ENCODE measurements at regions not wholly inside any gene's neighbourhood (a gene's known extent, or its start where the extent isn't known, plus 50 kb on each side); places are given as distances from the start of the nearest gene placed in this dataset.

GRCh38 chr9:1386420-1386819 is 336.3 kb downstream of the DMRT2 start:
- no peaks in the 10 kb centered on the region for H3K4me1 Mint-ChIP-seq
- no peaks in the 10 kb centered on the region for H3K27me3 Mint-ChIP-seq
- H3K27ac Mint-ChIP-seq: no peak overlapping the region
- no peak overlapping the region for H3K4me3 Mint-ChIP-seq
- H3K9me3 Mint-ChIP-seq: no peaks in the 10 kb centered on the region
- no peak for DNase-seq
- ChIA-PET POLR2A (no interaction called here), CTCF (interaction anchor here (0.8 kb wide), 2 partner anchors 14 to 888 kb away, joined by 3 read pairs; no protein-coding TSS in a partner anchor)
- no peaks in the 10 kb centered on the region for H3K36me3 Mint-ChIP-seq (ENCODE audit: low read depth)

GRCh38 chr9:1388216-1388615 is 338.1 kb downstream of the DMRT2 start:
- no peak for DNase-seq
- H3K36me3 Mint-ChIP-seq (ENCODE audit: low read depth): no peaks in the 10 kb centered on the region
- no peaks in the 10 kb centered on the region for H3K27me3 Mint-ChIP-seq
- no peaks in the 10 kb centered on the region for H3K4me1 Mint-ChIP-seq
- POLR2A ChIA-PET: no interaction called here
- CTCF ChIA-PET: no interaction called here
- no peak overlapping the region for H3K27ac Mint-ChIP-seq
- H3K9me3 Mint-ChIP-seq: no peaks in the 10 kb centered on the region
- no peak overlapping the region for H3K4me3 Mint-ChIP-seq

- H3K27ac Mint-ChIP-seq: no peak overlapping the region
- CTCF ChIA-PET: no interaction called here
- peak; percentile 14 for DNase-seq
- peaks cover 3% of the 10 kb centered on the region for H3K27me3 Mint-ChIP-seq
- H3K9me3 Mint-ChIP-seq: no peaks in the 10 kb centered on the region
- no peak overlapping the region for H3K4me3 Mint-ChIP-seq
- H3K36me3 Mint-ChIP-seq (ENCODE audit: low read depth): no peaks in the 10 kb centered on the region
- H3K4me1 Mint-ChIP-seq: no peaks in the 10 kb centered on the region
- POLR2A ChIA-PET: no interaction called here
Observed at GRCh38 chr9:1400983-1401382, 350.8 kb downstream of the DMRT2 start.

GRCh38 chr9:1404940-1405339 is 354.8 kb downstream of the DMRT2 start:
- no peaks in the 10 kb centered on the region for H3K4me1 Mint-ChIP-seq
- no peak overlapping the region for H3K27ac Mint-ChIP-seq
- CTCF ChIA-PET: no interaction called here
- no peaks in the 10 kb centered on the region for H3K36me3 Mint-ChIP-seq (ENCODE audit: low read depth)
- H3K27me3 Mint-ChIP-seq: peaks cover 3% of the 10 kb centered on the region
- no peak overlapping the region for H3K4me3 Mint-ChIP-seq
- POLR2A ChIA-PET: no interaction called here
- H3K9me3 Mint-ChIP-seq: no peaks in the 10 kb centered on the region
- DNase-seq: no peak

GRCh38 chr9:1411826-1412225 is 361.7 kb downstream of the DMRT2 start:
- DNase-seq: no peak
- POLR2A ChIA-PET: no interaction called here
- Mint-ChIP-seq H3K27ac (no peak overlapping the region), H3K4me1 (peaks cover 5% of the 10 kb centered on the region), H3K36me3 (ENCODE audit: low read depth) (no peaks in the 10 kb centered on the region), H3K27me3 (peaks cover 5% of the 10 kb centered on the region), H3K9me3 (no peaks in the 10 kb centered on the region), H3K4me3 (no peak overlapping the region)
- CTCF ChIA-PET: interaction anchor here (0.6 kb wide), 1 partner anchor 49 kb away, joined by 4 read pairs; no protein-coding TSS in a partner anchor

GRCh38 chr9:1414711-1415131 is 364.6 kb downstream of the DMRT2 start:
- Mint-ChIP-seq H3K9me3 (no peaks in the 10 kb centered on the region), H3K4me3 (no peak overlapping the region), H3K4me1 (peaks cover 5% of the 10 kb centered on the region), H3K27ac (no peak overlapping the region), H3K27me3 (peaks cover 7% of the 10 kb centered on the region), H3K36me3 (ENCODE audit: low read depth) (no peaks in the 10 kb centered on the region)
- ChIA-PET POLR2A (no interaction called here), CTCF (no interaction called here)
- DNase-seq: no peak

GRCh38 chr9:1415146-1415545 is 365.0 kb downstream of the DMRT2 start:
- CTCF ChIA-PET: no interaction called here
- H3K27me3 Mint-ChIP-seq: peaks cover 7% of the 10 kb centered on the region
- POLR2A ChIA-PET: no interaction called here
- no peaks in the 10 kb centered on the region for H3K9me3 Mint-ChIP-seq
- peaks cover 5% of the 10 kb centered on the region for H3K4me1 Mint-ChIP-seq
- no peak overlapping the region for H3K27ac Mint-ChIP-seq
- no peak for DNase-seq
- H3K36me3 Mint-ChIP-seq (ENCODE audit: low read depth): no peaks in the 10 kb centered on the region
- no peak overlapping the region for H3K4me3 Mint-ChIP-seq

GRCh38 chr9:1416261-1416660 is 366.1 kb downstream of the DMRT2 start:
- DNase-seq: no peak
- Mint-ChIP-seq H3K27me3 (peaks cover 5% of the 10 kb centered on the region), H3K9me3 (no peaks in the 10 kb centered on the region), H3K4me1 (peaks cover 5% of the 10 kb centered on the region), H3K36me3 (ENCODE audit: low read depth) (no peaks in the 10 kb centered on the region), H3K27ac (no peak overlapping the region), H3K4me3 (no peak overlapping the region)
- POLR2A ChIA-PET: no interaction called here
- CTCF ChIA-PET: no interaction called here

GRCh38 chr9:1421436-1421835 is 371.3 kb downstream of the DMRT2 start:
- H3K4me3 Mint-ChIP-seq: no peak overlapping the region
- H3K4me1 Mint-ChIP-seq: no peaks in the 10 kb centered on the region
- H3K27me3 Mint-ChIP-seq: peaks cover 2% of the 10 kb centered on the region
- H3K27ac Mint-ChIP-seq: no peak overlapping the region
- CTCF ChIA-PET: no interaction called here
- POLR2A ChIA-PET: no interaction called here
- no peak for DNase-seq
- no peaks in the 10 kb centered on the region for H3K9me3 Mint-ChIP-seq
- no peaks in the 10 kb centered on the region for H3K36me3 Mint-ChIP-seq (ENCODE audit: low read depth)

GRCh38 chr9:1427875-1428274 is 377.7 kb downstream of the DMRT2 start:
- H3K4me3 Mint-ChIP-seq: no peak overlapping the region
- H3K27me3 Mint-ChIP-seq: no peaks in the 10 kb centered on the region
- CTCF ChIA-PET: no interaction called here
- H3K9me3 Mint-ChIP-seq: no peaks in the 10 kb centered on the region
- POLR2A ChIA-PET: no interaction called here
- H3K4me1 Mint-ChIP-seq: no peaks in the 10 kb centered on the region
- DNase-seq: no peak
- no peaks in the 10 kb centered on the region for H3K36me3 Mint-ChIP-seq (ENCODE audit: low read depth)
- no peak overlapping the region for H3K27ac Mint-ChIP-seq

GRCh38 chr9:1429297-1429696 is 379.1 kb downstream of the DMRT2 start:
- peak; percentile 11 for DNase-seq
- Mint-ChIP-seq H3K27me3 (no peaks in the 10 kb centered on the region), H3K4me3 (no peak overlapping the region), H3K36me3 (ENCODE audit: low read depth) (no peaks in the 10 kb centered on the region), H3K27ac (no peak overlapping the region), H3K4me1 (no peaks in the 10 kb centered on the region), H3K9me3 (no peaks in the 10 kb centered on the region)
- ChIA-PET CTCF (no interaction called here), POLR2A (no interaction called here)

- Mint-ChIP-seq H3K36me3 (ENCODE audit: low read depth) (no peaks in the 10 kb centered on the region), H3K27me3 (no peaks in the 10 kb centered on the region), H3K4me1 (no peaks in the 10 kb centered on the region), H3K4me3 (no peak overlapping the region), H3K9me3 (no peaks in the 10 kb centered on the region), H3K27ac (no peak overlapping the region)
- DNase-seq: no peak
- CTCF ChIA-PET: no interaction called here
- POLR2A ChIA-PET: no interaction called here
Observed at GRCh38 chr9:1431461-1431860, 381.3 kb downstream of the DMRT2 start.

- no peak for DNase-seq
- CTCF ChIA-PET: no interaction called here
- POLR2A ChIA-PET: no interaction called here
- H3K4me1 Mint-ChIP-seq: no peaks in the 10 kb centered on the region
- no peaks in the 10 kb centered on the region for H3K36me3 Mint-ChIP-seq (ENCODE audit: low read depth)
- H3K27me3 Mint-ChIP-seq: no peaks in the 10 kb centered on the region
- no peaks in the 10 kb centered on the region for H3K9me3 Mint-ChIP-seq
- no peak overlapping the region for H3K27ac Mint-ChIP-seq
- no peak overlapping the region for H3K4me3 Mint-ChIP-seq
Observed at GRCh38 chr9:1434052-1434767, 384.1 kb downstream of the DMRT2 start.

GRCh38 chr9:1434811-1435210 is 384.7 kb downstream of the DMRT2 start:
- H3K4me3 Mint-ChIP-seq: no peak overlapping the region
- DNase-seq: no peak
- no peaks in the 10 kb centered on the region for H3K27me3 Mint-ChIP-seq
- POLR2A ChIA-PET: no interaction called here
- H3K36me3 Mint-ChIP-seq (ENCODE audit: low read depth): no peaks in the 10 kb centered on the region
- CTCF ChIA-PET: no interaction called here
- H3K27ac Mint-ChIP-seq: no peak overlapping the region
- H3K9me3 Mint-ChIP-seq: no peaks in the 10 kb centered on the region
- H3K4me1 Mint-ChIP-seq: no peaks in the 10 kb centered on the region
